Stimulated activated CD4-positive, alpha-beta T cell treated with anti-CD3 and anti-CD28 coated beads, Interleukin-1b, Interleukin-23, amount 100 ng/mL, for 24 hours (primary cell): ENCODE measurements at regions not wholly inside any gene's neighbourhood (a gene's known extent, or its start where the extent isn't known, plus 50 kb on each side); places are given as distances from the start of the nearest gene placed in this dataset.
"Not testable (repeated sequence)": the region's sequence is repeated elsewhere in the genome, so short reads cannot be mapped to it uniquely, and the experiment has no call there.

Experiments used
- DNase-seq, 4 experiments: peaks; one replicate each; pipeline ENCODE4 v3.0.0-alpha.2; 2020; ENCODE audit warnings: low read depth in 4 of 4, low spot score in 1 of 4

DNA sequence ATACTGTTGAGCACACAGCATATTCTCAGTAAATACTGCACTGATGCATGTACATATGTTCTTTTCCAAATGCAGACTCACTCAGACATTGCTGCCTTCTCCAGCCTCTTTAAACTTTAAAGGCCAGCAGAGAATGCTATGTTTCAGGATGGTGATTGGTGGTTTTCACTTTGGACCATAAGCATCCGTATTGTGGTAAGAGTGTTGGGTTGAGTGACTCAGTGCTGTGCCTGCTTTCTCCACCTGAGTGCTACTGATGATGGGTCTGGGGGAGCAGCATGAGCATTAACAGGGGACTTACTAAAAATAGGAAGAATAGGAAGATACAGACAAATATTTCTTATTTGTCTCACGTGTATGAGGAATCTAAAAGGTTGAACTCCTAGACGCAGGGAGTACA is 56.3 kb upstream of the ZNF92 start:
- no peak for DNase-seq

DNA sequence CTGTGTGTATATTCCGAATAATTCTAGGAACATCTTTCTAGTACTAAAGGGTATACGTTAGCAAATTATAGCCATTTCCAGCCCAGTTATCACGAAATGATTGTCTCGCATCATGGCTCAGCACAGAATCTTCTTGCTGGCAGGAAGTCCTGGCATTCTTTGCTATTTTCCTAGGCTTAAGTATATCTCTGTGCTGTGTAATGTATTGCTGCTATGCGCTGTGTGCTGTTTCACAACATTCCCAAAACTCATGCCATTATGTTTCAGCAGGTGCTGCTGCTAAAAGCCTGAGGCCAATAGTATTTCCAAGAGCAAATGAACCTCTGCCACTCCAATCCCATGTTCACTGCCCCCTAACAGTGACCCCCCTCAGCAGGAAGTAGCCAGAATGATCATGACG is 62.9 kb upstream of the ZNF92 start:
- no peak for DNase-seq

DNA sequence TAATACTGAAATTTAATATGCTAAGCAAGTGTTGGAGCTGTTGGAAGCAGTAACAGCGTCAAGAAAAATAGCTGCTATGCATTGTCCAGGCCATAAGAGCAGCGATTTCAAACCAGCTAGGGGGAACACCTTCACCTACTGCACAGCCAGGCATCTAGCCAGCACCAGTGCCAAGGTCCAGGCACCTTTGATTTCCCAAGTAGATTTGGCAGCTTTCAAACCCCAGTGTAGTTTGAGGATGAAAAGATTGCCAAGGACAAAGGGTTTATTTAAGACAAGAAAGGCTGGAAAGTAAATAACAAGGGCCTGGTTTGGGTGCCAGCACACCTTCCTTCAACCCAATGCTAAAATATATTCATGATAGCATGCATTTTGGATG is 65.4 kb upstream of the ZNF92 start:
- DNase-seq: no peak

DNA sequence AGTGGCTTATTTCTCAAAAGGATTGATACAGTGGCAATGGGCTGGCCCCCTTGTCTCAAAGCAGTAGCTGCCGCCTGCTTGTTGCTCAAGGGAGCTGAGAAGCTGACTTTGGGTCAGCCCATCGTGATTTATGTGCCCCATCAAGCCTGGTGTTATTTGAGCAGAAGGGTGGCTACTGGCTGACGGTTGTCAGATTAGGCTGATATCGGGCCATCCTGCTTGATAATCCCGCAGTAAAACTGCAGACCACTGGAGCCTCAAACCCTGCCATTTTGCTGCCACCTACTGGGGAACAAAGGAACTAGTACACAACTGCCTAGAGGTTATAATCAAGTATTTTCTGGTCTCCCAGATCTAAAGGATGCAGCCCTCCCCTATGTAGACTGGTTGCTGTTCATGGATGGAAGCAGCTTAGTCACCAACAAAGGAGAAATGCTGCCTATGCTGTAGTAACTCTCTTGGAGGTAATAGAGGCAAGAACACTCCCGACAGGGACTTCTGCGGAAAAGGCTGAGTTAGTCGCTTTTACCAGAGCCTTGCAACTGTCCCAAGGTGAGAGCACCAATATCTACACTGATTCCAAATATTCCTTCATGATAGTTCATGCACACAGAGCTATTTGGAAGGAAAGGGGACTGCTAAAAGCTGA is 65.9 kb upstream of the ZNF92 start:
- DNase-seq: peak; percentile 4 to 33 (median 12)

DNA sequence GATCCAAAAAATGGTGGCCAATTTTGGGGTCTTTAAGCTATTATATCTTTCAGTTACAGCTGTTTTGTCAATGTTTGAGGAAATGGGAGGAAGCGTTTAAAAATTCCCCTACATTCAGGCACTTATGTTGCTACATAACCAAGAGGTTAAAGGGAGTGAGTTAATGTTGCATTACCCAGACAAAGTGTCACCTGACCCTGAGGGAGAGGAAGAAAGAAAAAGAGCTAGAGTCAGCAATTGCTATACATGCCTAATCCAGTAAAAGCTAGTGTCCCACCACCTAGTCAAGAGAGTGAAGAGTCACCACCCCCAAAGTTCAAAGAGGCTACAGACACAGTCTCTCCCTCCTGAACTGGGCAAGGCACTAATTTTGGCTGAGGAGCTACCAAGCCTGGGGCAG is 69.5 kb upstream of the ZNF92 start:
- DNase-seq: no peak

DNA sequence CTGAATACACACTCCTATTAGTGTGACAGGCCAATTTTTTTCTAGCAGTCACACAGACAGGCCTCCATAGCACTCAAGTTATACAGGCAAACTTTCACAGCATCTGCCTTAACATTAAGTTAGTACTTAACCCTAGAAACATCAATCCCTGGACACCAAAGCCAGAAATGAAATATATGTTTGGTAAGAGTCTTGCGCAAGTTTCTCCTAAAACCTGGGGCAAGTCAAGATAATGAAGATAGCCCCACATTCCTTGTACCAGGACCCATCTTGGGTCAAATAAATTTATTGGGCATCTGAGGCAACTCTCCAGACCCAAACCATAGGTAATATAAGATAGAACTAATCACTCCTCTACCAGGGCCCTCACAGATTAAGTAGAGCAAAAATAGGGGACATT is 70.8 kb upstream of the ZNF92 start:
- DNase-seq: no peak

DNA sequence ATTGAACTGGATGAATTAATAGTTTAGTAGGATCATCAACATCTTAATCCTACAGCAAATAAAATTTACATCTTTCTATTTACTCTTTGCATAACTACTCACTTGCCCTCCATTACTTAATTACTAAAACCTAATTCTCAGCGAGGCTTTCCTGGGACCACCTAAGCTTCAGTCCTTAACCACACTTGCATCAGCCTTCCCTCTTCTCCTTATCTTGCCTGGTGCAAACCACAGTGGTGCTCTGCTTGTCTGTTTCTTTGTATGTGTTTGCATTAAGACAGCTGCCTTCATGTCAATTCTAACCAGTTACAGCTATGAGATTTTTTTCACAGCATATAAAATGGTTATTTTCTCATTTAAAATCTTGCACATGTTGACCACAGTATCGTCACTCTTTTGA is 72.6 kb upstream of the ZNF92 start:
- no peak for DNase-seq

DNA sequence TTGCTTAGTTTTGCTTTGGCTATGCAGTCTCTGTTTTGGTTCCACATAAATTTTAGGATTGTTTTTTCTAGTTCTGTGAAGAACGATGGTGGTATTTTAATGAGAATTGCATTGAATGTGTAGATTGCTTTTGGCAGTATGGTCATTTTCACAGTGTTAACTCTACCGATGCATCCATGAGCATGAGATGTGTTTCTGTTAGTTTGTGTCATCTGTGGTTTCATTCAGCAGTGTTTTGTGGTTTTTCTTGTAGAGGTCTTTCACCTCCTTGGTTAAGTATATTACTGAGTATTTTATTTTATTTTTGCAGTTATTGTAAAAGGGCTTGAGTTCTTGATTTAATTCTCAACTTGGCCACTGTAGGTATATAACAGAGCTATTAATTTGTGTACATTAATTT is 78.2 kb upstream of the ZNF92 start:
- no peak for DNase-seq

DNA sequence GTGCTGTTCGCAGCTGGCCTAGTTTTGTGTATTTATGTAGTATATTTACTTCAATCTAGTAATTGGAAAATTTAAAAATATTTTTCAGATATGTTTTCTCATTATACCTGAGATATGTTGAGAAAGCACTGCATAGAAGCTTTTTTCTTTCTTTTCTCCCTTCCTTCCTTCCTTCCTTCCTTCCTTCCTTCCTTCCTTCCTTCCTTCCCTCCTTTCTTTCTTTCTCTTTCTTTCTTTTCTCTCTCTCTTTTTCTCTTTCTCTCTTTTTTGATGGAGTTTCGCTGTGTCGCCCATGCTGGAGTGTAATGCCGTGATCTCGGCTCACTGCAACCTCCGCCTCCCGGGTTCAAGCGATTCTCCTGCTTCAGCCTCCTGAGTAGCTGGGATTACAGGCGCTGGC is 83.3 kb upstream of the ZNF92 start:
- not testable (repeated sequence) for DNase-seq

DNA sequence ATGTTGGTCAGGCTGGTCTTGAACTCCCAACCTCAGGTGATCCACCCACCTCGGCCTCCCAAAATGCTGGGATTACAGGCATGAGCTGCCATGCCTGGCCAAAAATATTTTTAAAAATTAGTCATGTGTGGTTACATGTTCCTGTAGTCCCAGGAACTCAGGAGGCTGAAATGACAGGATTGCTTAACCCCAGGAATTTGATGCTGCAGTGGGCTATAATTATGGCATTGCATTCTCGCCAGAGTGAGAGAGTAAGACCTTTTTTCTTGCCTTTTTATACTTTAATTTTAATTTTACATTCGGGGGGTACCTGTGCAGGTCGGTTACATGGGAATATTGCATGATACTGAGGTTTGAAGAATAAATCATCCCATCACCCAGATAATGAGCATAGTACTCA is 86.6 kb upstream of the ZNF92 start:
- no peak for DNase-seq

DNA sequence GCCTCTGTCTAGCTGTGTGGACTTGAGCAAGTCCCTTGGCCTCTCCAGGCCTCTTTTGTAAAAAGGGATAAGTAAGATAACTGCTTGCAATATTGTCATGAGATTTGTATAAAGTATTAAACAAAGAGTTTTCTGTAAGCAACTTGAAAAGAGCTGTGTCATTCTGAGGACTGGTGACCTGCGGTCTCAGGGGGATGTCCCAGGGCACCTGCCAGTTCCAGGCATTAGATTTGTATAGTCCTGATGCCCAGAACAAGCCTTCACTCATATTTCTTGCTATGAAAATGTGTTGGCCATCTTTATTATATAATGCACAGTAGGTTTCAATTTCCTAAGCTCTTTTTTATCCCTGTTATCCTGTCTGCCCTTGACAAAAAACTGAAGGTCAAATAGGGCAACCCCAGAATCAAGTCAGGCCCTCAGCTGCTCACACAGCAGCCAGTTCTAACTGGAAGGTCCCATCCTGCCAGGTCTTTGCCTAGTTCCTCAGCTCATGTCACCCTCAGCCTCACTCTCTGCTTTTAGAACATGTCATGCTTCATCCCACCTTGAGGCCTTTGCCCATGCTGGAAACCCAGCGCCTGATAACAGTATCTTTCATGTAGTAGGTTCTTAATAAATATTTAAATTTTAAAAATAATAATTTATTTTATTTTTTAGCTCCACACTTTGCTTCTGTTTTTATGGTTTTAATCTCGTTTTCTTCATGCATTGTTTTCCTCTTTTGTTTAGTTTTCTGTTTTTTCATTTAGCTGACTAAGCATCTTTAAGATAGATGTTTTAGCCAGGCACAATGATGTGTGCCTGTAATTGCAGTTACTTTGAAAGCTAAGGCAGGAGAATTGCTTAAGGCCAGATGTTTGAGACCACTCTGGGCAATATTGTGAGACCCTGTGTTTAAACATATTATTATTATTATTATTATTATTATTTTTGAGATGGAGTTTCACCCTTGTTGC is 87.5 kb upstream of the ZNF92 start:
- DNase-seq: no peak

DNA sequence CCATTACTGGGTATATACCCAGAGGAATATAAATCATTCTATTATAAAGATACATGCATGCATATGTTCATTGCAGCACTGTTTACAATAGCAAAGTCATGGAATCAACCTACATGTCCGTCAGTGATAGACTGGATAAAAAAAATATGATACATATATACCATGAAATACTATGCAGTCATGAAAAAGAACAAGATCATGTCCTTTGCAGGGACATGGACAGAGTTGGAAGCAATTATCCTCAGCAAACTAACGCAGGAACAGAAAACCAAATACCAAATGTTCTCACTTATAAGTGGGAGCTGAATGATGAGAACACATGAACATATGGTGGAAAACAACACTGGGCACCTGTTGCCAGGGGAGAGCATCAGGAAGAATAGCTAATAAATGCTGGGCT is 88.4 kb upstream of the ZNF92 start:
- not testable (repeated sequence) for DNase-seq

DNA sequence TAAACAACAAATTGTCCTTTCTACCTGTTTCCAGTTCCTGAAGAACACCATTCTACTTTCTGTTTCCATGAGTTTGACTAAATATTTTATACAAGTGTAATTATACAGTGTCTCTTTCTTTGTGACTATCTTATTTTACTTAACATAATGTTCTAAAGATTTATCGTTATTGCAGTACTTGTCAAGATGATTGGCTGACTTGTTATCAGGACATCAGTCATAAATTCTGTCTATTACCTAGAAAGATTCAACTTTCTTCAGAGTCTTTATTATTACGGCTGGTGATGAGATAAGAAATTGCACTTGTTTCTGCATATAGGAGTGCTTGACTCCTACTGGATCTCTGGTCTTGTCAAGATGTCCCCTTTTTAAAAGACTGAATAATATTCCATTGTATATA is 93.9 kb upstream of the ZNF92 start:
- DNase-seq: no peak

DNA sequence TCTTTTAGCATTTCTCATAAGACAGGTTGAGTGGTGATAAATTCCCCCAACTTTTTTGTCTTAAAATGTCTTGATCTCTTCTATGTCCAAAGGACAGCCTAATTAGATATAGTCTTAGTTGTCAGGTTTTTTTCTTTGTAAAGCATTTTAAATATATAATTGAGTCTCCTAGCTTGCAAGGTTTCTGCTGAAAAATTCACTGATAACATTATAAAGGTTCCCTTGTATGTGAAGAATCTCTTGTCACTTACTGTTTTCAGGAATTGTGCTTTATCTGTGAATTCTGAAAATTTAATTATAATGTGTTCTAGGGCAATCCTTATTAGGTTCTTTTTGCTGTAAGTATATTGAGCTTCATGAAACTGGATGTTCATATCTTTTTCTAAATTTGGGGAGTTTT is 96.8 kb upstream of the ZNF92 start:
- no peak for DNase-seq

DNA sequence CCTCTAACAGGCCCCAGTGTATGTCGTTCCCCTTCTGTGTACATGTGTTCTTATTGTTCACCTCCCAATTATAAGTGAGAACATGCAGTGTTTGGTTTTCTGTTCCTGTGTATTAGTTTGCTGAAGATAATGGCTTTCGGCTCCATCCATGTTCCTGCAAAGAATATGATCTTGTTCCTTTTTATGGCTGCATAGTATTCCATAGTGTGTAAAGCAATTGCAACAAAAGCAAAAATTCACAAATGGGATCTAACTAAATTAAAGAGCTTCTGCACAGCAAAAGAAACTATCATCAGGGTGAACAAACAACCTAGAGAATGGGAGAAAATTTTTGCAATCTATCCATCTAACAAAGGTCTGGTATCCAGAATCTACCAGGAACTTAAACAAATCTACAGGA is 102.2 kb upstream of the ZNF92 start:
- DNase-seq: not testable (repeated sequence)

DNA sequence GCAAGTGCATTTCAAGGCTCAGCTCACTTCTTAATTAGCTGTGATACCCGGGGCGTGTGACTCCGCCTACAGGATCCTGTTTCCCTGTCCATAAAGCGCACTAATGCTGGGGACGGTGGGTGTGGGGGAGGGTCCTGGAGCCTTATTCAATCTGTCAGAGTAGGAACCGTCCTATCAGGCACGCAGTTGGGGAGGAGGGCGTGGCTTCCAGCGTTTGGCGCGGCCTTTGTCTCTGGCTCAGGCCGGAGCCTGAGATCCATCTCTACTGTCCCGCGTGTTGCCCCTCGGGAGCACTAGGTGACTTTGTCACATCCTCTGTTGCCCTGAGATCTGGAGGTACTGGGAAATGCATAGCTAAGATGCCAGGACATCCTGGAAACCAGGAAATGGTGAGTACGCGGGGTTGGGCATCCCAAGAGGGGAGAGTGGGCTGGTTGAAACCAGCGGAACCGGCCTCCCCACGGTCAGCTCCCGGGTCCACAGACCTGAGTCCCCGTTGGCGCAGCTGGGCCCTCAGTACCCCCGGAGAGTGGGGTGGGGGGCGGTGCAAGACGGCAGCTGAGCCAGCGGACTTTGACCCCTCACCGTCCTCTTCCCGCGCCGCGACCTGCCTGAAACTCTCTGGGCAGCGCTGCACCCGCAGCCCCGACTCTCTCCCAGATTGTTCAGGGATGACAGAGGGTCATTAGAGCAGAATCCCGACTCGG is 104.4 kb upstream of the ZNF92 start:
- DNase-seq: peak in 2 of 4 experiments; percentile 12 to 55

DNA sequence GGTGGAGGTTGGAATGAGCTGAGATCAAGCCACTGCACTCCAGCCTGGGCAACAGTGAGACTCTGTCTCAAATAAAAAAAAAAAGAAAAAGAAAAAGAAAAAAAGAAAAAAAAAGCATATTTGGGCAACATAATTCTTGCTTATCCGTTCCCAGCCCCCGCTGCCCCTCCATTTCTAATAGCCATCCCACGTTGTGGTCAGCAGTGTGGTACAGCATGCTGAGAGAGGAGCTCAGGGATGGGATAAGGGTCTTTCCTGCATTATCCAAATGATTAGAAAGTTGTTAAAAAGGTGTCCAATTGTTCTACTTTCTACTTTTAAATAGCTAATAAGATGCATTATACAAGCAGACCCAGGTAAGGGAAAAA is 104.9 kb upstream of the ZNF92 start:
- DNase-seq: no peak

DNA sequence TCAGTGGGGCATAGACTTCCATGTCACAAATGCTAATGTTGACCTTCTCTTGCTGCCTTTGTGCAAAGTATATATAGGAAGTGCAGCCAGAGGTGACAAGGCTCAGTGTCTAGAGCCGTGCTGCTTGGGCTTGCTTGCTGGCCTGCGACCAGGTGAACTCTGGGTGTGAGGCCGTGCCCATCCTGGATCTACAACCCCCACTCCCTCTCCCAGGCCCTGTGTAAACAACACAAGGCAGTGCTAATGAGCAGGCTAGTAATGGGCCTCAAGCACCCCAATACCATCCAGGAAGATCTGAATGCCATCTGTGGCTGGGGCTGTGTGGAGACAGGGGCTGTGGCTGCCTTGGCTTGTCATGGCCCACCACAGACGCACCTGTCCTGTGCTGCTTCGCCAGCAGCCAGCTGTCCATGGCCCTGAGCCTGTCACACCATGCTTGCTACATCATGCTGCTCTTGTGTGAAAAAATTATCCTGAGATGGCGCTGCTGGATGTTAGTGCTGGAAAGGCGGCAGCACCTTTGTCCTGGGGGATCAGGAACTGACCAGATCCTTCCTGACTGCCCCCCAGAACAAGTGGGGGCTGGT is 107.6 kb upstream of the ZNF92 start:
- DNase-seq: no peak

DNA sequence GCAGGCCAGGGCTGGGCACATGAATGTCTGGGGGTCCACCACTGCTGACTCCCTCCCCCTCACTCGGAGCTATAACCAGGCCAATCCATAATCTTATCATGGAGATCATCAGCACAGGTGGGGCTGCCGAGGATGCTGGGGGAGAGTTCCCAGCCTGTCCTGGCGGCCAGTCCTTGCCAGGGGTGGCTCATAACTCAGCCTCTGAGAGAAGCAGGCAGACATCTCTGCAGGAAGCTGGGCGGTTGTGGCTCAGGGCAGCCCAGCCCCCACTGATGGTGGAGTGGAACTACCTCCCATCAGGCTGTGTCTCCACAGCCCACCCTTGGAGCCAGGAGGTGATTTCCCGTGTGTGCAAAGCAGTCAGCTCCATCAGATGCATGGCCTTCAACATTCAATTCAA is 109.4 kb upstream of the ZNF92 start:
- no peak for DNase-seq

DNA sequence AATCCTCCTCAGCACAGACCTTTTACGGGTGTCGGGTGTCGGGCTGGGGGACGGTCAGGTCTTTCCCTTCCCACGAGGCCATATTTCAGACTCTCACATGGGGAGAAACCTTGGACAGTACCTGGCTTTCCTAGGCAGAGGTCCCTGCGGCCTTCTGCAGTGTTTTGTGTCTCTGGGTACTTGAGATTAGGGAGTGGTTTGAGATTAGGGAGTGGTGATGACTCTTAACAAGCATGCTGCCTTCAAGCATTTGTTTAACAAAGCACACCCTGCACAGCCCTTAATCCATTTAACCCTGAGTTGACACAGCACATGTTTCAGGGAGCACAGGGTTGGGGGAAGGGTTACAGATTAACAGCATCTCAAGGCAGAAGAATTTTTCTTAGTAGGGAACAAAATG is 113.0 kb upstream of the ZNF92 start:
- DNase-seq: not testable (repeated sequence)

DNA sequence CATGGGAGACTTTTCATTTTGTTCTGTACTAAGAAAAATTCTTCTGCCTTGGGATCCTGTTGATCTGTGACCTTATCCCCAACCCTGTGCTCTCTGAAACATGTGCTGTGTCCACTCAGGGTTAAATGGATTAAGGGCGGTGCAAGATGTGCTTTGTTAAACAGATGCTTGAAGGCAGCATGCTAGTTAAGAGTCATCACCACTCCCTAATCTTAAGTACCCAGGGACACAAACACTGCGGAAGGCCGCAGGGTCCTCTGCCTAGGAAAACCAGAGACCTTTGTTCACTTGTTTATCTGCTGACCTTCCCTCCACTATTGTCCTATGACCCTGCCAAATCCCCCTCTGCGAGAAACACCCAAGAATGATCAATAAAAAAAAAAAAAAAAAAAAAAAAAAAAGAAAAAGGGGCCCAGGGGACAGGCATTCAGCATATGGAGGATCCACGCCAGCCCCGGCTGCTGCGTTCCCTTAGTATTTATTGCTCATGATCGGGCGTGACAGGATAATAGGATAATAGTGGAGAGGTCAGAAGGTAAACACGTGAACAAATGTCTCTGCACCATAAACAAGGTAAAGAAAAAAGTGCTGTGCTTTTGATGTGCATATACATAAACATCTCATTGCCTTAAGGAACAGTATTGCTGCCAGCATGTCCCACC is 113.7 kb upstream of the ZNF92 start:
- not testable (repeated sequence) for DNase-seq
